SK-N-SH treated with all-trans-retinoic acid at 6 μM for 48 hours (cell line): ENCODE measurements at regions not wholly inside any gene's neighbourhood (a gene's known extent, or its start where the extent isn't known, plus 50 kb on each side); places are given as distances from the start of the nearest gene placed in this dataset.

Experiments used
- BACH2 ChIP-seq: fragments of 250-450 bp; sonication (Bioruptor Pico); IDR thresholded peaks from 2 replicates; pipeline ENCODE4 v1.9.0; 2021; ENCODE audit warnings: mild to moderate bottlenecking, borderline replicate concordance
- PATZ1 ChIP-seq: fragments of 250-450 bp; sonication (Bioruptor Pico); IDR thresholded peaks from 2 replicates; pipeline ENCODE4 v1.8.0; 2020; ENCODE audit warnings: mild to moderate bottlenecking, moderate library complexity, borderline replicate concordance
- POU6F1 ChIP-seq: fragments of 250-450 bp; sonication (Bioruptor Pico); IDR thresholded peaks from 2 replicates; pipeline ENCODE4 v1.8.0; 2021; ENCODE audit warnings: low read depth, mild to moderate bottlenecking, moderate library complexity, borderline replicate concordance
- PPARA ChIP-seq: fragments of 250-450 bp; sonication (Bioruptor Pico); IDR thresholded peaks from 2 replicates; pipeline ENCODE4 v1.5.0; 2020; ENCODE audit warnings: mild to moderate bottlenecking, borderline replicate concordance
- ZFP30 ChIP-seq: fragments of 450-650 bp; formaldehyde crosslinking; IDR thresholded peaks from 2 replicates; pipeline ENCODE4 v1.5.0; 2022; ENCODE audit warnings: mild to moderate bottlenecking, moderate library complexity
- ZNF8 ChIP-seq: fragments of 450-650 bp; formaldehyde crosslinking; IDR thresholded peaks from 2 replicates; pipeline ENCODE4 v1.5.0; 2020; ENCODE audit warnings: mild to moderate bottlenecking, moderate library complexity

- TF ChIP-seq ZFP30 (CRISPR knock-in tag) (no peak), ZNF8 (no peak), PATZ1 (no peak), PPARA (CRISPR knock-in tag) (no peak), BACH2 (no peak), POU6F1 (CRISPR knock-in tag) (no peak)
Observed at GRCh38 chr2:17107871-17108270, 410.4 kb downstream of the RAD51AP2 start.
